NT2/D1 (cell line): ENCODE measurements at regions not wholly inside any gene's neighbourhood (a gene's known extent, or its start where the extent isn't known, plus 50 kb on each side); places are given as distances from the start of the nearest gene placed in this dataset.
"Not testable (repeated sequence)": the region's sequence is repeated elsewhere in the genome, so short reads cannot be mapped to it uniquely, and the experiment has no call there.

Experiments used
- DNase-seq: peaks from one replicate; pipeline ENCODE4 v3.0.0-alpha.2; 2011; ENCODE audit warnings: low read depth, low spot score
- H3K27me3 ChIP-seq: 2 replicates; pipeline ENCODE4 v1.6.0; 2011; ENCODE audit warnings: mild to moderate bottlenecking; ENCODE audit not compliant: insufficient read length, insufficient read depth
- H3K36me3 ChIP-seq: 2 replicates; pipeline ENCODE4 v1.6.1; 2011; ENCODE audit warnings: mild to moderate bottlenecking, low read length, mixed read lengths; ENCODE audit not compliant: insufficient read depth, insufficient read length
- H3K4me1 ChIP-seq: 2 replicates; pipeline ENCODE4 v1.5.1; 2011; ENCODE audit not compliant: insufficient read depth, insufficient read length
- H3K4me3 ChIP-seq: 2 replicates; pipeline ENCODE4 v1.5.1; 2011; ENCODE audit warnings: low read depth; ENCODE audit not compliant: insufficient read length
- H3K9ac ChIP-seq: 2 replicates; pipeline ENCODE4 v1.6.0; 2011; ENCODE audit warnings: low read depth; ENCODE audit not compliant: insufficient read length
- H3K9me3 ChIP-seq: 2 replicates; pipeline ENCODE4 v1.5.1; 2011; ENCODE audit warnings: mild to moderate bottlenecking, low read length; ENCODE audit not compliant: insufficient read depth
- SUZ12 ChIP-seq: IDR thresholded peaks from 2 replicates; pipeline ENCODE4 v1.6.1; 2011; ENCODE audit not compliant: insufficient read length, insufficient read depth; ENCODE audit errors: extremely low read depth
- YY1 ChIP-seq: IDR thresholded peaks from 2 replicates; pipeline ENCODE4 v1.6.1; 2011; ENCODE audit not compliant: insufficient read length, insufficient read depth
- ZNF274 ChIP-seq: IDR thresholded peaks from 2 replicates; pipeline ENCODE4 v1.6.1; 2011; ENCODE audit warnings: mild to moderate bottlenecking, low read depth, low read length

DNA sequence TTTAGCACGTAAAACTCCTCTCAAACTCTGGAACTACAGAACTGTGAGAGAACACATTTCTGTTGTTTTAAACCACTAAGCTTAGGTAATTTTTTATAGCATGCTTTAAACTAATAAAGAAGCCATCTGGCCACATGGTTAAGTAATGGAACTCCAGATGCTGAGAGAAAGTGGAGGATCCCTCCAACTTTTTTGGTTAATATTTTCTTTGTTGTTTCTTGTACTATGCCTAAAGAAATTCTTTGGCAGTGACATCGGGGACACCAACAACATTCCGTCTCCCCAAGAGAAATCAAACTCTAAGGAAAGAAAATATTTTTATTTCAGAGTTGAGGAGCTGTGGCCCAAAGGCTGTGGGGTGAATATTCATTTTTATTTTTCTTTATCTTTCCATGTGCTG, 734.8 kb upstream of the CDH9 start:
- no peak for TF ChIP-seq ZNF274
- TF ChIP-seq YY1 = no peak
- no peak for TF ChIP-seq SUZ12

DNA sequence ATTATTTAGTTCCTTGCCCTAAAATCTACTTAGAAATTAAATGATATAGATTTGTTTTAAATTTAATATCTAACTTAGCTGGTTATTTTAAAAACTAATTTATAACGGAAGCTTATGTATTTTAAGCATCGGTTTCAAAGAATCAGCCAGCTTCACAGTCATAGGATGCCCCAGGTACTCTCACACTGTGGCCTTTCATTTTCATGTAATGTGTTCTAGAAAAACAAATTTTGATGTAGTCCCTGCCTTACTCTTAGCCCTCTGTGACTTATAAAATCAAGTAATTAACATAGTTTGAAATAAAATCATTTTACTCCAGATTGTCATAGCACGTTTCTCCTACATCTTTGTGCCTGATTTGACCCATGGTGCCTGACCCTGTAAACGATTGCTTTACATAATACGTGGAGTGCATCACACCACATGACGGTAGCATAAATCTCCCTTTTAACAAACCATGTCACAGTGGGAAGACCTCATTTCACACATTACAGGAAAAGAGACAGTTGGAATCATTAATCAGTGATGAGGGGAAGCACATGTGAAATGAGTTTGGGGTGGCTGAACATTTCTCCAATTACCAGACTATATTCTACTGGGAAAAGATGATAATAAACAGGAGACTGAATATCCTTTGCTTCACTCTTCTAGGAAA, 731.5 kb upstream of the CDH9 start:
- Histone ChIP-seq H3K27me3 (no peaks in the 10 kb centered on the region), H3K4me3 (no peak overlapping the region), H3K36me3 (no peaks in the 10 kb centered on the region), H3K9me3 (no peaks in the 10 kb centered on the region), H3K4me1 (no peaks in the 10 kb centered on the region), H3K9ac (no peak overlapping the region)
- DNase-seq = no peak
- TF ChIP-seq YY1 = no peak
- no peak for TF ChIP-seq SUZ12

More for the DNA sequence above, 734.8 kb upstream of the CDH9 start:
- no peak overlapping the region for H3K9ac ChIP-seq
- no peaks in the 10 kb centered on the region for H3K27me3 ChIP-seq
- H3K36me3 ChIP-seq = no peaks in the 10 kb centered on the region
- no peaks in the 10 kb centered on the region for H3K4me1 ChIP-seq
- H3K4me3 ChIP-seq = no peak overlapping the region
- no peaks in the 10 kb centered on the region for H3K9me3 ChIP-seq
- no peak for DNase-seq

DNA sequence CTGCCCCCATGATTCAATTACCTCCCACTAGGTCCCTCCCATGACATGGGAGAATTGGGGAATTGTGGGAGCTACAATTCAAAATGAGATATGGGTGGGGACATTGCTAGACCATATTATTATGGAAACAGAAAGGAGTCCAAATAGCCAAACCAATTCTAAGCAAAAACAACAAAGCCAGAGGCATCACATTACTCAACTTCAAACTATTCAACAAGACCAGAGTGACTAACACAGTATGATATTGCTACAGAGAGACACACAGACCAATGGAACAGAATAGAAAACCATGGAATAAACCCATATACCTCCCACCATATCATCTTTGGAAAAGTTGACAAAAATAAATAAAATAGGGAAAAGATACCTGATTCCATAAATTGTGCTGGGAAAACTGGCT, 710.5 kb upstream of the CDH9 start:
- Histone ChIP-seq H3K36me3 (no peaks in the 10 kb centered on the region), H3K4me3 (no peak overlapping the region), H3K27me3 (no peaks in the 10 kb centered on the region), H3K9me3 (no peaks in the 10 kb centered on the region), H3K4me1 (no peaks in the 10 kb centered on the region), H3K9ac (no peak overlapping the region)
- TF ChIP-seq SUZ12 (no peak), ZNF274 (no peak), YY1 (no peak)
- no peak for DNase-seq

DNA sequence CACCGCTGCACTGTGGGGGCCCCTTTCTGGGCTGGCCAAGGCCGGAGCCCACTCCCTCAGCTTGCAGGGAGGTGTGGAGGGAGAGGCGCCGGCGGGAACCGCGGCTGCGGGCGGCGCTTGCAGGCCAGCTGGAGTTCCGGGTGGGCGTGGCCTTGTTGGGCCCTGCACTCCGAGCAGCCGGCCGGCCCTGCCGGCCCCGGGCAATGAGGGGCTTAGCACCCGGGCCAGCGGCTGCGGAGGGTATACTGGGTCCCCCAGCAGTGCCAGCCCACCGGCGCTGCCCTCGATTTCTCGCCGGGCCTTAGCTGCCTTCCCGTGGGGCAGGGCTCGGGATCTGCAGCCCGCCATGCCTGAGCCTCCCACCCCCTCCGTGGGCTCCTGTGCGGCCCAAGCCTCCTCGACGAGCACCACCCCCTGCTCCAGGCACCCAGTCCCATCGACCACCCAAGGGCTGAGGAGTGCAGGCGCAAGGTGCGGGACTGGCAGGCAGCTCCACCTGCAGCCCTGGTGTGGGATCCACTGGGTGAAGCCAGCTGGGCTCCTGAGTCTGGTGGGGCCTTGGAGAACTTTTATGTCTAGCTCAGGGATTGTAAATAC, 705.1 kb upstream of the CDH9 start:
- not testable (repeated sequence) for H3K27me3 ChIP-seq, H3K4me1 ChIP-seq, H3K4me3 ChIP-seq, H3K9me3 ChIP-seq, DNase-seq, H3K9ac ChIP-seq, H3K36me3 ChIP-seq

DNA sequence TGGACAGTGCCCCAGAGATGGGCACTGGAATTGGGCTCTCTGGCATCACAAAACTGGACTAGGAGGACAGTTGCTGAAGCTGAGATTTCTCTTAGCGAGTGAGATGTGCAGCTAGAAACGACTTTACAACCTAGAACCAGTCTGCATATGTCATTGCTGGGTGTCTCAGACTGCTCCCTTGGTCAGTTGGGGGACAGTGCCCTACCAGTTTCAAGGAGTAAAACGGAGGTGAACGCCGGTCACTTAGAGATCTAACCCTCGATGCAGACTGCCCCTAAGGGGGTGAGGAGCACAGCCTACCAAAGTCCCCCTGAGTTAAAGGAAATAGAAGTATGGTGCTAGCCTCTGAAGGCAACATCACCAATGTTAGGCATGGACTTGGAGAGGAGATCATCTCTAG, 704.4 kb upstream of the CDH9 start:
- no peaks in the 10 kb centered on the region for H3K27me3 ChIP-seq
- DNase-seq = no peak
- no peak overlapping the region for H3K9ac ChIP-seq
- TF ChIP-seq YY1 (no peak), ZNF274 (no peak), SUZ12 (no peak)
- H3K9me3 ChIP-seq = no peaks in the 10 kb centered on the region
- H3K4me1 ChIP-seq = no peaks in the 10 kb centered on the region
- H3K4me3 ChIP-seq = no peak overlapping the region
- no peaks in the 10 kb centered on the region for H3K36me3 ChIP-seq

DNA sequence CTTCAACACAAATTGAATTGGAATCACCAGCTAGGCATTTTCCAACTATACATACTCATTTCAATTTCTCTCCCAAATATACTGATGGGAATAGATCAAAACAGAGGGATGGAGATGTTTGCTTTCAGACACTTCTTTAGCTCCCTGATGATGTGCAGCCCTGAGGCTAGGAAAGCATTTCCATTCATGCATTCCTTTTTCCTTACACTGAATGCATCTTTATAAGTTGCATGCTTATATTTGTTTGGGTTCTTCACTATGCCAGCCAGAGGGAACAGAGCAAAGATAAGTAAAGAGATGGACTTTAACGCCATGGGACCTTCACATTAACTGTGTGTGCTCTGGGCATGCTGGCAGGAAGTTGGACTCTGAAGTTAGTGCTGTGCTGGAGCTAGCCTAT, 696.5 kb upstream of the CDH9 start:
- no peaks in the 10 kb centered on the region for H3K36me3 ChIP-seq
- H3K9me3 ChIP-seq = no peaks in the 10 kb centered on the region
- no peak overlapping the region for H3K9ac ChIP-seq
- no peak overlapping the region for H3K4me3 ChIP-seq
- no peaks in the 10 kb centered on the region for H3K4me1 ChIP-seq
- TF ChIP-seq ZNF274 (no peak), YY1 (no peak), SUZ12 (no peak)
- no peak for DNase-seq
- H3K27me3 ChIP-seq = no peaks in the 10 kb centered on the region

DNA sequence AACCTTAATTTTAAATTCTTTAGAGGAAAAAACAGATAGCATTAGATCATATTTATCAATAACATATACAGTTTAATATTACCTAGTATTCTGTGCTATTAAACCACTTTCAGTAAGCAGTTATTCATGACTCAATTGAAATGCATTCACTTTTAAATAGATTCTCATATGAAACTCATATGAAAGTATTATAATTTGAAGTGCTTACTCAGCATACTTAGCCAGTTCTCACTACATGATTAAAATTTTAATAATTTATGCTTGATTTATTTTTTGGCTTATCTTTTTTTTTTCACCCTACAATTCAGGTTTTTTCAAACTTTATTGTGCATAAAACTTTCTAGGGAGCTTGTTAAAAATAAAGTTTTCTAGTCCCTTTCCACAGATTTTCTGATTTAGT, 694.9 kb upstream of the CDH9 start:
- no peak overlapping the region for H3K4me3 ChIP-seq
- no peak overlapping the region for H3K9ac ChIP-seq
- DNase-seq = no peak
- H3K36me3 ChIP-seq = no peaks in the 10 kb centered on the region
- TF ChIP-seq SUZ12 = no peak
- TF ChIP-seq YY1 = no peak
- no peak for TF ChIP-seq ZNF274
- no peaks in the 10 kb centered on the region for H3K4me1 ChIP-seq
- H3K27me3 ChIP-seq = no peaks in the 10 kb centered on the region
- H3K9me3 ChIP-seq = 0 out of 2 replicates have a peak, but pooled peaks cover under 1% of the 10 kb centered on the region
